ENCODE measurements at regions not wholly inside any gene's neighbourhood (a gene's known extent, or its start where the extent isn't known, plus 50 kb on each side); places are given as distances from the start of the nearest gene placed in this dataset.
"Not testable (repeated sequence)": the region's sequence is repeated elsewhere in the genome, so short reads cannot be mapped to it uniquely, and the experiment has no call there.

- no peak for DNase-seq (ENCODE audit: low read depth)
These were observed 163.6 kb upstream of the NDN start for GRCh38 chr15:23850666-23851065.

GRCh38 chr15:23851921-23852320, 164.8 kb upstream of the NDN start:
- DNase-seq (ENCODE audit: low read depth): no peak

- DNase-seq (ENCODE audit: low read depth): no peak
These were observed 166.2 kb upstream of the NDN start for GRCh38 chr15:23853286-23853685.

- no peak for DNase-seq (ENCODE audit: low read depth)
These were observed 167.3 kb upstream of the NDN start for GRCh38 chr15:23854203-23854911.

GRCh38 chr15:23854912-23855659, 168.0 kb upstream of the NDN start:
- no peak for DNase-seq (ENCODE audit: low read depth)

GRCh38 chr15:23855947-23856346, 168.8 kb upstream of the NDN start:
- DNase-seq (ENCODE audit: low read depth): no peak

- peak; percentile 39 for DNase-seq (ENCODE audit: low read depth)
These were observed 170.0 kb upstream of the NDN start for GRCh38 chr15:23857028-23857641.

GRCh38 chr15:23859008-23859407, 171.9 kb upstream of the NDN start:
- no peak for DNase-seq (ENCODE audit: low read depth)

GRCh38 chr15:23860290-23861245, 173.5 kb upstream of the NDN start:
- no peak for DNase-seq (ENCODE audit: low read depth)

- no peak for DNase-seq (ENCODE audit: low read depth)
These were observed 179.7 kb upstream of the NDN start for GRCh38 chr15:23866832-23867231.

- DNase-seq (ENCODE audit: low read depth): no peak
These were observed 182.3 kb upstream of the NDN start for GRCh38 chr15:23869396-23869795.

- not testable (repeated sequence) for DNase-seq (ENCODE audit: low read depth)
These were observed 186.5 kb upstream of the NDN start for GRCh38 chr15:23873613-23874012.

- DNase-seq (ENCODE audit: low read depth): peak; percentile 38
These were observed 190.7 kb upstream of the NDN start for GRCh38 chr15:23877502-23878412.

GRCh38 chr15:23881291-23881690, 194.2 kb upstream of the NDN start:
- DNase-seq (ENCODE audit: low read depth): no peak

- DNase-seq (ENCODE audit: low read depth): no peak
These were observed 203.1 kb upstream of the NDN start for GRCh38 chr15:23890218-23890617.

GRCh38 chr15:23897091-23897490, 210.0 kb upstream of the NDN start:
- DNase-seq (ENCODE audit: low read depth): peak; percentile 5

GRCh38 chr15:23897531-23897930, 210.4 kb upstream of the NDN start:
- no peak for DNase-seq (ENCODE audit: low read depth)

- DNase-seq (ENCODE audit: low read depth): no peak
These were observed 222.9 kb upstream of the NDN start for GRCh38 chr15:23910030-23910429.

GRCh38 chr15:23912191-23912590, 225.1 kb upstream of the NDN start:
- DNase-seq (ENCODE audit: low read depth): no peak

- DNase-seq (ENCODE audit: low read depth): no peak
These were observed 226.0 kb upstream of the NDN start for GRCh38 chr15:23913081-23913480.

Measured in HT1080 (cell line).